ENCODE measurements at regions not wholly inside any gene's neighbourhood (a gene's known extent, or its start where the extent isn't known, plus 50 kb on each side); places are given as distances from the start of the nearest gene placed in this dataset.

- Histone ChIP-seq H3K27ac (no peak overlapping the region), H3K9me3 (ENCODE audit: low read depth, low read length) (no peaks in the 10 kb centered on the region), H3K36me3 (ENCODE audit: insufficient read depth, low read length) (no peaks in the 10 kb centered on the region), H3K4me3 (no peak overlapping the region), H3K9ac (ENCODE audit: insufficient read length) (no peak overlapping the region)
- no peak for TF ChIP-seq EZH2 (IDR thresholded peaks at IDR 0.05)
- TF ChIP-seq FOXP2 (optimal IDR thresholded peaks at IDR 0.05; ENCODE audit: control extremely low read depth, extremely low read length, insufficient read depth), result no peak
- no peak for TF ChIP-seq POLR2AphosphoS5 (IDR thresholded peaks at IDR 0.05; ENCODE audit: borderline replicate concordance, low read depth, low read length)
- DNase-seq (ENCODE audit: low read depth, low spot score), result no peak
These were observed 69.8 kb downstream of the TNFSF18 start for GRCh38 chr1:172980971-172981370.

All from SK-N-MC (cell line).